DOHH2 (cell line): ENCODE measurements at regions not wholly inside any gene's neighbourhood (a gene's known extent, or its start where the extent isn't known, plus 50 kb on each side); places are given as distances from the start of the nearest gene placed in this dataset.

Experiments used
- H3F3A ChIP-seq: fragments of 200-600 bp; sonication (generic), shearing (Covaris generic); 2 replicates; pipeline ENCODE4 v1.6.0; 2016; ENCODE audit warnings: antibody characterized with exemption, mild to moderate bottlenecking; ENCODE audit not compliant: control insufficient read depth, insufficient read depth
- H3K27ac ChIP-seq: fragments of 200-600 bp; sonication (generic); 2 replicates; pipeline ENCODE4 v1.5.1; 2014; ENCODE audit warnings: low read depth, mild to moderate bottlenecking, low read length, moderate library complexity
- H3K27me3 ChIP-seq: fragments of 200-600 bp; sonication (generic); 2 replicates; pipeline ENCODE4 v1.6.1; 2014; ENCODE audit warnings: mild to moderate bottlenecking, low read length, mixed read lengths; ENCODE audit not compliant: control insufficient read depth
- H3K36me3 ChIP-seq: fragments of 200-600 bp; sonication (generic); 2 replicates; pipeline ENCODE4 v1.6.1; 2014; ENCODE audit warnings: mild to moderate bottlenecking, low read length, moderate library complexity, mixed read lengths; ENCODE audit not compliant: control insufficient read depth
- H3K4me1 ChIP-seq: fragments of 200-600 bp; sonication (generic); 2 replicates; pipeline ENCODE4 v1.6.1; 2014; ENCODE audit warnings: mild to moderate bottlenecking, low read length, mixed read lengths; ENCODE audit not compliant: control insufficient read depth
- H3K4me2 ChIP-seq: fragments of 200-600 bp; sonication (generic); 2 replicates; pipeline ENCODE4 v1.6.0; 2014; ENCODE audit warnings: mild to moderate bottlenecking, low read length, moderate library complexity
- H3K4me3 ChIP-seq: fragments of 200-600 bp; sonication (generic); 2 replicates; pipeline ENCODE4 v1.5.1; 2014; ENCODE audit warnings: mild to moderate bottlenecking, low read length, mixed read lengths
- H3K79me2 ChIP-seq: fragments of 200-600 bp; sonication (generic); 2 replicates; pipeline ENCODE4 v1.6.1; 2014; ENCODE audit warnings: mild to moderate bottlenecking, low read length, mixed read lengths; ENCODE audit not compliant: control insufficient read depth
- H3K9me2 ChIP-seq: fragments of 200-600 bp; sonication (generic); replicated peaks from 2 replicates; pipeline ENCODE4 v1.6.1; 2014; ENCODE audit warnings: mild to moderate bottlenecking, low read length, mixed read lengths; ENCODE audit not compliant: control insufficient read depth
- H3K9me3 ChIP-seq: fragments of 200-600 bp; sonication (generic); 2 replicates; pipeline ENCODE4 v1.6.1; 2014; ENCODE audit warnings: antibody characterized with exemption, low read length, mixed read lengths; ENCODE audit not compliant: control insufficient read depth, insufficient read depth
- H4K20me1 ChIP-seq: fragments of 200-600 bp; sonication (generic); 2 replicates; pipeline ENCODE4 v1.6.0; 2014; ENCODE audit warnings: low read depth, mild to moderate bottlenecking, antibody characterized with exemption, low read length, moderate library complexity; ENCODE audit not compliant: control insufficient read depth, insufficient read depth
- EZH2phosphoT487 ChIP-seq: fragments of 200-600 bp; sonication (generic); IDR thresholded peaks from 2 replicates; pipeline ENCODE4 v1.6.1; 2017; ENCODE audit warnings: borderline replicate concordance, mild to moderate bottlenecking, antibody characterized with exemption, low read length, moderate library complexity, mixed read lengths
- TF ChIP-seq, protein P1 (sequence below): fragments of 200-600 bp; sonication (generic); IDR thresholded peaks from one replicate; pipeline ENCODE4 v1.5.1; 2014; ENCODE audit warnings: antibody characterized with exemption, mild to moderate bottlenecking, low read depth, low read length; ENCODE audit not compliant: poor library complexity, severe bottlenecking

DNA sequence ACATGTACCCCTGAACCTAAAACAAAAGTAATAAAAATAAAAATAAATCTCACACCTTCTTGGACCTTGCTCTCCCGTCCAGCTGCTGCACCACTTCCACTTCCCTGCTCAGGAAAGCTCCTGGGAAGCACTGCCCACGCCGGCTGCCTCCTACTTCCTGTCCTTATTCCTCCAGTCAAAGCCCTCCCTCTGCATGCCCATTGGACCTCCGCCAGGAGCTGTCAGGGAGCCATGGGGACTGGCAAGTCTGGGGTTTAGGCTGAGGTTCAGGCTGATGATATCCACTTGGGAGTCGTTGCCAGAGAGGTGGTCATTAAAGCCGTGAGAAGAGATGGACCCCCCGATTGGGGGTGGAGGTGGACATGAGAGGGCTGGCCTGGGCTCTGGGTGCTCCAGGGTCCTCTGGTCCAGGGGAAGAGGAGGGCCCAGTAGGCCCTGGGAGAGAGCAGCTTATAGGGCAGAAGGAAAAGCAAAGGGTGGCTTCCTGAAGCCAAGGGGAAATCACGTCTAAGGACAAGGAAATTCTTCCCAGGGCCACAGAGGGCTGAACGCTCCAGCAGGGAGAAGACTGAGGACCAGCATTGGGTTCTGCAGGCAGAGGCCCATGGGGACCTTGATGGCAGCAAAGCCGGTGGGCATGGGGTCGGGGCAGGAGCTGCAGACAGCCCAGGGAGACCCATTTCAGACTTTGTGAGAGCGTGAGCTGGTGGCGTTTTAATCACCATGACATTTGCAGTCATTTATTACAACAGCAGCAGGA lies 78.7 kb downstream of the FZD10 start:
- H3K27me3 ChIP-seq = no peaks in the 10 kb centered on the region
- no peaks in the 10 kb centered on the region for H3K36me3 ChIP-seq
- H3K27ac ChIP-seq = no peak overlapping the region
- no peaks in the 10 kb centered on the region for H3F3A ChIP-seq
- H3K9me2 ChIP-seq = no peaks in the 10 kb centered on the region
- no peaks in the 10 kb centered on the region for H3K4me1 ChIP-seq
- no peak overlapping the region for H3K4me2 ChIP-seq
- no peaks in the 10 kb centered on the region for H3K79me2 ChIP-seq
- no peak overlapping the region for H3K4me3 ChIP-seq
- no peaks in the 10 kb centered on the region for H3K9me3 ChIP-seq
- H4K20me1 ChIP-seq = no peaks in the 10 kb centered on the region
- no peak for TF ChIP-seq EZH2phosphoT487
- TF ChIP-seq, protein P1, sequence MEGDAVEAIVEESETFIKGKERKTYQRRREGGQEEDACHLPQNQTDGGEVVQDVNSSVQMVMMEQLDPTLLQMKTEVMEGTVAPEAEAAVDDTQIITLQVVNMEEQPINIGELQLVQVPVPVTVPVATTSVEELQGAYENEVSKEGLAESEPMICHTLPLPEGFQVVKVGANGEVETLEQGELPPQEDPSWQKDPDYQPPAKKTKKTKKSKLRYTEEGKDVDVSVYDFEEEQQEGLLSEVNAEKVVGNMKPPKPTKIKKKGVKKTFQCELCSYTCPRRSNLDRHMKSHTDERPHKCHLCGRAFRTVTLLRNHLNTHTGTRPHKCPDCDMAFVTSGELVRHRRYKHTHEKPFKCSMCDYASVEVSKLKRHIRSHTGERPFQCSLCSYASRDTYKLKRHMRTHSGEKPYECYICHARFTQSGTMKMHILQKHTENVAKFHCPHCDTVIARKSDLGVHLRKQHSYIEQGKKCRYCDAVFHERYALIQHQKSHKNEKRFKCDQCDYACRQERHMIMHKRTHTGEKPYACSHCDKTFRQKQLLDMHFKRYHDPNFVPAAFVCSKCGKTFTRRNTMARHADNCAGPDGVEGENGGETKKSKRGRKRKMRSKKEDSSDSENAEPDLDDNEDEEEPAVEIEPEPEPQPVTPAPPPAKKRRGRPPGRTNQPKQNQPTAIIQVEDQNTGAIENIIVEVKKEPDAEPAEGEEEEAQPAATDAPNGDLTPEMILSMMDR = no peak

DNA sequence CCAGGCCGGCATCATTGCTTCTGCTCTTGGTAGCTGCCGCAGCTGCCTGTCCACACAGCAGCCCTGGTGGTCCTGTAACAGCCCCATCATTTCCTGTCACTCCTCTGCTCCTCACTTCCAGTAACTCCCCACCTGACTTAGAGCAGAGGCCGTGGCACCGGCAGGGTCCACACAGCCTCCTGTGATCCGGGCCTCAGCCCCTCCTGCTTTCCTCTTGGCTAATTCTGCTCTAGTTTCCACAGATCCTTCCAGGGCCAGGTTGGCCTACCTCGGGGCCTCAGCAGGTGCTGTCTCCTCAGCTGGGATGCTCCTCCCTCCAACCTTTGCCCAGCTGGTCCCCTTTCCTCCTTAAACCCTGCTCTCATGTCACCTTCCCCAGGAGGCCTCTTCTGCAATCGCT lies 80.2 kb downstream of the FZD10 start:
- no peaks in the 10 kb centered on the region for H3K27me3 ChIP-seq
- no peak overlapping the region for H3K4me3 ChIP-seq
- no peaks in the 10 kb centered on the region for H3K4me1 ChIP-seq
- H3K79me2 ChIP-seq = no peaks in the 10 kb centered on the region
- no peak overlapping the region for H3K27ac ChIP-seq
- H3K4me2 ChIP-seq = no peak overlapping the region
- no peaks in the 10 kb centered on the region for H3F3A ChIP-seq
- no peaks in the 10 kb centered on the region for H3K9me3 ChIP-seq
- no peaks in the 10 kb centered on the region for H3K9me2 ChIP-seq
- no peaks in the 10 kb centered on the region for H4K20me1 ChIP-seq
- no peaks in the 10 kb centered on the region for H3K36me3 ChIP-seq
- no peak for TF ChIP-seq EZH2phosphoT487
- TF ChIP-seq, protein P1 = no peak

DNA sequence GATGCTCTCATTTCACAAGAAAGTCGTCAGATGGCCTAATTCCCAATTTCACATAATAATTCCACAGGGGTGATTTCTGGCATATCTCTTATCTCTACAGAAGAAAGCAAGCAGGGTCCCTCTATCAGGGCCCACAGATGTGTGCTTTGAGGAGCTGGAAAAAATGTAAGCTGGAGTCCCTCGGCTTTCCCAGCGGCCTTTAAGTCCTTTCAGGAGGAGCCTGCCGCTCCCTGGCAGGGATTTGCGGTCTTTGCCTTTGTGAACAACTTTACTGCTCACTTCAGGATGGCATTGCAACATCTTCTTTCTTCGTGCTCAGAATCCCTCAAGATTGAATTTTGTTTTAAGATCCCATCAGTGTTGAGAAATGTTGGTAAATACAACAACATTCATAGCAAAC lies 83.0 kb downstream of the FZD10 start:
- Histone ChIP-seq H3K9me2 (no peaks in the 10 kb centered on the region), H3K4me3 (no peak overlapping the region), H3F3A (no peaks in the 10 kb centered on the region), H4K20me1 (no peaks in the 10 kb centered on the region), H3K36me3 (no peaks in the 10 kb centered on the region), H3K27ac (no peak overlapping the region), H3K4me2 (no peak overlapping the region), H3K27me3 (no peaks in the 10 kb centered on the region), H3K9me3 (no peaks in the 10 kb centered on the region), H3K4me1 (no peaks in the 10 kb centered on the region), H3K79me2 (no peaks in the 10 kb centered on the region)
- TF ChIP-seq, protein P1 = no peak
- TF ChIP-seq EZH2phosphoT487 = no peak
